GM12878 (cell line): ENCODE measurements at regions not wholly inside any gene's neighbourhood (a gene's known extent, or its start where the extent isn't known, plus 50 kb on each side); places are given as distances from the start of the nearest gene placed in this dataset.
A peak's percentile ranks its signal among the peaks of the same experiment; 100 is the strongest.

ENCODE experiments used
- FOS ChIP-seq: IDR thresholded peaks from 3 replicates; pipeline ENCODE4 v1.6.1; 2011; ENCODE audit warnings: borderline replicate concordance; ENCODE audit not compliant: insufficient read length; ENCODE audit errors: extremely low read depth
- LARP7 ChIP-seq: fragments of 450-650 bp; IDR thresholded peaks from 2 replicates; pipeline ENCODE4 v1.6.1; 2017; ENCODE audit warnings: mild to moderate bottlenecking
- MXI1 ChIP-seq: fragments of 150-350 bp; IDR thresholded peaks from 2 replicates; pipeline ENCODE4 v1.6.1; 2011; ENCODE audit warnings: low read depth, mild to moderate bottlenecking, inconsistent platforms, low read length, improper control_type of control experiment
- SMC3 ChIP-seq: IDR thresholded peaks from 2 replicates; pipeline ENCODE4 v1.6.1; 2011; ENCODE audit warnings: low read length, improper control_type of control experiment, borderline replicate concordance
- SREBF2 ChIP-seq: IDR thresholded peaks from 2 replicates; pipeline ENCODE4 v1.6.1; 2012; ENCODE audit warnings: mild to moderate bottlenecking, low read length
- TF ChIP-seq, protein P1 (sequence below): IDR thresholded peaks from 2 replicates; pipeline ENCODE4 v1.6.1; 2012; ENCODE audit warnings: improper control_type of control experiment, low read depth, low read length; ENCODE audit not compliant: insufficient replicate concordance
- TF ChIP-seq, protein P2 (sequence below): fragments of 150-350 bp; IDR thresholded peaks from 2 replicates; pipeline ENCODE4 v1.6.1; 2016; ENCODE audit warnings: low read depth, low read length
- TF ChIP-seq, protein P3 (sequence below), 3 experiments: IDR thresholded peaks in 2 of 3; conservative IDR thresholded peaks in 1 of 3; 2 replicates each; pipeline ENCODE4 v1.5.1; 2011; ENCODE audit warnings: low read depth in 3 of 3, low read length in 3 of 3, mild to moderate bottlenecking in 3 of 3, control low read depth in 2 of 3, moderate library complexity in 2 of 3, inconsistent platforms in 1 of 3, mixed read lengths in 1 of 3; ENCODE audit not compliant: control insufficient read depth in 2 of 3, insufficient read depth in 1 of 3; ENCODE audit errors: extremely low read depth in 1 of 3
- TF ChIP-seq, protein P4 (sequence below): fragments of 450-650 bp; IDR thresholded peaks from 2 replicates; pipeline ENCODE4 v1.6.1; 2014; ENCODE audit warnings: mild to moderate bottlenecking

DNA sequence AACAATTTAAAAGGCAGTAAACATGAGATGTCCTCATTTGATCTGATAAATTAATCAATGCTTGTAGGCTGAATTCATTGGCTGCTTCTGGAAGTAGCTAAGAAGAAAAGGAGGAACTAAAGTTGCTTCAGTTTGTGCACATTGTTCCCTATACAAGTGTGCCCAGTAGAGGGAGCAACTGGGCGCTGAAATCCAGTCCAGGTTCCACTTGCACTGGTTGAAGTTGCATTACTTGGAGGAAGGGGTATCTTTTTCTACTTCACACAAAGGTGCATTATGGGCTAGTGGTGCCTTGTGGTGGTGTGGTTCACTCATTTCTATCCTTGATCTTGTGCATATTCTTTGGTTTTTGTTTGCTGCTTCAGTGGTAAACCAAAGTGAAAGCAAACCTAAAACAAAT is 67.9 kb upstream of the SOX3 start (continued):
- TF ChIP-seq, protein P1, sequence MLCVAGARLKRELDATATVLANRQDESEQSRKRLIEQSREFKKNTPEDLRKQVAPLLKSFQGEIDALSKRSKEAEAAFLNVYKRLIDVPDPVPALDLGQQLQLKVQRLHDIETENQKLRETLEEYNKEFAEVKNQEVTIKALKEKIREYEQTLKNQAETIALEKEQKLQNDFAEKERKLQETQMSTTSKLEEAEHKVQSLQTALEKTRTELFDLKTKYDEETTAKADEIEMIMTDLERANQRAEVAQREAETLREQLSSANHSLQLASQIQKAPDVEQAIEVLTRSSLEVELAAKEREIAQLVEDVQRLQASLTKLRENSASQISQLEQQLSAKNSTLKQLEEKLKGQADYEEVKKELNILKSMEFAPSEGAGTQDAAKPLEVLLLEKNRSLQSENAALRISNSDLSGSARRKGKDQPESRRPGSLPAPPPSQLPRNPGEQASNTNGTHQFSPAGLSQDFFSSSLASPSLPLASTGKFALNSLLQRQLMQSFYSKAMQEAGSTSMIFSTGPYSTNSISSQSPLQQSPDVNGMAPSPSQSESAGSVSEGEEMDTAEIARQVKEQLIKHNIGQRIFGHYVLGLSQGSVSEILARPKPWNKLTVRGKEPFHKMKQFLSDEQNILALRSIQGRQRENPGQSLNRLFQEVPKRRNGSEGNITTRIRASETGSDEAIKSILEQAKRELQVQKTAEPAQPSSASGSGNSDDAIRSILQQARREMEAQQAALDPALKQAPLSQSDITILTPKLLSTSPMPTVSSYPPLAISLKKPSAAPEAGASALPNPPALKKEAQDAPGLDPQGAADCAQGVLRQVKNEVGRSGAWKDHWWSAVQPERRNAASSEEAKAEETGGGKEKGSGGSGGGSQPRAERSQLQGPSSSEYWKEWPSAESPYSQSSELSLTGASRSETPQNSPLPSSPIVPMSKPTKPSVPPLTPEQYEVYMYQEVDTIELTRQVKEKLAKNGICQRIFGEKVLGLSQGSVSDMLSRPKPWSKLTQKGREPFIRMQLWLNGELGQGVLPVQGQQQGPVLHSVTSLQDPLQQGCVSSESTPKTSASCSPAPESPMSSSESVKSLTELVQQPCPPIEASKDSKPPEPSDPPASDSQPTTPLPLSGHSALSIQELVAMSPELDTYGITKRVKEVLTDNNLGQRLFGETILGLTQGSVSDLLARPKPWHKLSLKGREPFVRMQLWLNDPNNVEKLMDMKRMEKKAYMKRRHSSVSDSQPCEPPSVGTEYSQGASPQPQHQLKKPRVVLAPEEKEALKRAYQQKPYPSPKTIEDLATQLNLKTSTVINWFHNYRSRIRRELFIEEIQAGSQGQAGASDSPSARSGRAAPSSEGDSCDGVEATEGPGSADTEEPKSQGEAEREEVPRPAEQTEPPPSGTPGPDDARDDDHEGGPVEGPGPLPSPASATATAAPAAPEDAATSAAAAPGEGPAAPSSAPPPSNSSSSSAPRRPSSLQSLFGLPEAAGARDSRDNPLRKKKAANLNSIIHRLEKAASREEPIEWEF: no peak
- TF ChIP-seq, protein P2, sequence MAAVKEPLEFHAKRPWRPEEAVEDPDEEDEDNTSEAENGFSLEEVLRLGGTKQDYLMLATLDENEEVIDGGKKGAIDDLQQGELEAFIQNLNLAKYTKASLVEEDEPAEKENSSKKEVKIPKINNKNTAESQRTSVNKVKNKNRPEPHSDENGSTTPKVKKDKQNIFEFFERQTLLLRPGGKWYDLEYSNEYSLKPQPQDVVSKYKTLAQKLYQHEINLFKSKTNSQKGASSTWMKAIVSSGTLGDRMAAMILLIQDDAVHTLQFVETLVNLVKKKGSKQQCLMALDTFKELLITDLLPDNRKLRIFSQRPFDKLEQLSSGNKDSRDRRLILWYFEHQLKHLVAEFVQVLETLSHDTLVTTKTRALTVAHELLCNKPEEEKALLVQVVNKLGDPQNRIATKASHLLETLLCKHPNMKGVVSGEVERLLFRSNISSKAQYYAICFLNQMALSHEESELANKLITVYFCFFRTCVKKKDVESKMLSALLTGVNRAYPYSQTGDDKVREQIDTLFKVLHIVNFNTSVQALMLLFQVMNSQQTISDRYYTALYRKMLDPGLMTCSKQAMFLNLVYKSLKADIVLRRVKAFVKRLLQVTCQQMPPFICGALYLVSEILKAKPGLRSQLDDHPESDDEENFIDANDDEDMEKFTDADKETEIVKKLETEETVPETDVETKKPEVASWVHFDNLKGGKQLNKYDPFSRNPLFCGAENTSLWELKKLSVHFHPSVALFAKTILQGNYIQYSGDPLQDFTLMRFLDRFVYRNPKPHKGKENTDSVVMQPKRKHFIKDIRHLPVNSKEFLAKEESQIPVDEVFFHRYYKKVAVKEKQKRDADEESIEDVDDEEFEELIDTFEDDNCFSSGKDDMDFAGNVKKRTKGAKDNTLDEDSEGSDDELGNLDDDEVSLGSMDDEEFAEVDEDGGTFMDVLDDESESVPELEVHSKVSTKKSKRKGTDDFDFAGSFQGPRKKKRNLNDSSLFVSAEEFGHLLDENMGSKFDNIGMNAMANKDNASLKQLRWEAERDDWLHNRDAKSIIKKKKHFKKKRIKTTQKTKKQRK: no peak
- TF ChIP-seq SREBF2 (no peak), SMC3 (peak; percentile 35; the same call in 1 of the 2 replicates), LARP7 (no peak), FOS (no peak), MXI1 (no peak)
- TF ChIP-seq, protein P3, sequence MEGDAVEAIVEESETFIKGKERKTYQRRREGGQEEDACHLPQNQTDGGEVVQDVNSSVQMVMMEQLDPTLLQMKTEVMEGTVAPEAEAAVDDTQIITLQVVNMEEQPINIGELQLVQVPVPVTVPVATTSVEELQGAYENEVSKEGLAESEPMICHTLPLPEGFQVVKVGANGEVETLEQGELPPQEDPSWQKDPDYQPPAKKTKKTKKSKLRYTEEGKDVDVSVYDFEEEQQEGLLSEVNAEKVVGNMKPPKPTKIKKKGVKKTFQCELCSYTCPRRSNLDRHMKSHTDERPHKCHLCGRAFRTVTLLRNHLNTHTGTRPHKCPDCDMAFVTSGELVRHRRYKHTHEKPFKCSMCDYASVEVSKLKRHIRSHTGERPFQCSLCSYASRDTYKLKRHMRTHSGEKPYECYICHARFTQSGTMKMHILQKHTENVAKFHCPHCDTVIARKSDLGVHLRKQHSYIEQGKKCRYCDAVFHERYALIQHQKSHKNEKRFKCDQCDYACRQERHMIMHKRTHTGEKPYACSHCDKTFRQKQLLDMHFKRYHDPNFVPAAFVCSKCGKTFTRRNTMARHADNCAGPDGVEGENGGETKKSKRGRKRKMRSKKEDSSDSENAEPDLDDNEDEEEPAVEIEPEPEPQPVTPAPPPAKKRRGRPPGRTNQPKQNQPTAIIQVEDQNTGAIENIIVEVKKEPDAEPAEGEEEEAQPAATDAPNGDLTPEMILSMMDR (IDR thresholded peaks at IDR 0.05 in 2 of 3, conservative IDR thresholded peaks at IDR 0.05 in 1 of 3; ENCODE audit: control insufficient read depth in 2 of 3, extremely low read depth in 1 of 3, insufficient read depth in 1 of 3, low read depth in 3 of 3, low read length in 3 of 3): peak; percentile 66 to 80 (median 72)
- TF ChIP-seq, protein P4, sequence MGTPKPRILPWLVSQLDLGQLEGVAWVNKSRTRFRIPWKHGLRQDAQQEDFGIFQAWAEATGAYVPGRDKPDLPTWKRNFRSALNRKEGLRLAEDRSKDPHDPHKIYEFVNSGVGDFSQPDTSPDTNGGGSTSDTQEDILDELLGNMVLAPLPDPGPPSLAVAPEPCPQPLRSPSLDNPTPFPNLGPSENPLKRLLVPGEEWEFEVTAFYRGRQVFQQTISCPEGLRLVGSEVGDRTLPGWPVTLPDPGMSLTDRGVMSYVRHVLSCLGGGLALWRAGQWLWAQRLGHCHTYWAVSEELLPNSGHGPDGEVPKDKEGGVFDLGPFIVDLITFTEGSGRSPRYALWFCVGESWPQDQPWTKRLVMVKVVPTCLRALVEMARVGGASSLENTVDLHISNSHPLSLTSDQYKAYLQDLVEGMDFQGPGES: no peak
